DND-41 (cell line): ENCODE measurements at regions not wholly inside any gene's neighbourhood (a gene's known extent, or its start where the extent isn't known, plus 50 kb on each side); places are given as distances from the start of the nearest gene placed in this dataset.

ENCODE experiments used
- ATAC-seq: fragments of 200-7000 bp; cut with Tn5 transposase; 3 replicates; pipeline ENCODE4 v1.9.1; 2021; ENCODE audit warnings: low read depth; ENCODE audit not compliant: insufficient read depth
- DNase-seq: peaks from one replicate; pipeline ENCODE4 v3.0.0-alpha.2; 2020
- H2AFZ ChIP-seq: 2 replicates; pipeline ENCODE4 v1.6.0; 2012; ENCODE audit warnings: low read depth, low read length
- H3K27ac ChIP-seq: 2 replicates; pipeline ENCODE4 v1.5.1; 2012; ENCODE audit warnings: low read length, inconsistent platforms
- H3K27me3 ChIP-seq: fragments of 200-600 bp; sonication (generic); 2 replicates; pipeline ENCODE4 v1.6.0; 2012; ENCODE audit warnings: low read length, mild to moderate bottlenecking, inconsistent platforms; ENCODE audit not compliant: insufficient read depth, poor library complexity
- H3K36me3 ChIP-seq: 2 replicates; pipeline ENCODE4 v1.5.1; 2012; ENCODE audit warnings: low read length, inconsistent platforms; ENCODE audit not compliant: insufficient read depth
- H3K4me1 ChIP-seq: 2 replicates; pipeline ENCODE4 v1.5.1; 2012; ENCODE audit warnings: mild to moderate bottlenecking, low read length; ENCODE audit not compliant: insufficient read depth
- H3K4me2 ChIP-seq: 2 replicates; pipeline ENCODE4 v1.6.0; 2012; ENCODE audit warnings: mild to moderate bottlenecking, moderate library complexity, low read length, inconsistent platforms; ENCODE audit not compliant: insufficient read depth
- H3K4me3 ChIP-seq, 2 experiments: fragments of 200-600 bp in 1 of 2; shearing (Covaris generic) in 1 of 2; 2 replicates each; pipeline ENCODE4 v1.5.1; 2012 to 2016; ENCODE audit warnings: inconsistent platforms in 2 of 2, low read length in 2 of 2, mild to moderate bottlenecking in 2 of 2, low read depth in 1 of 2, moderate library complexity in 1 of 2
- H3K79me2 ChIP-seq: 2 replicates; pipeline ENCODE4 v1.6.0; 2012; ENCODE audit warnings: low read length, inconsistent platforms; ENCODE audit not compliant: insufficient read depth
- H3K9ac ChIP-seq: 2 replicates; pipeline ENCODE4 v1.6.0; 2012; ENCODE audit warnings: low read depth, mild to moderate bottlenecking, inconsistent platforms, low read length, moderate library complexity
- H3K9me3 ChIP-seq: 2 replicates; pipeline ENCODE4 v1.5.1; 2012; ENCODE audit warnings: low read length, moderate library complexity, mild to moderate bottlenecking, inconsistent platforms; ENCODE audit not compliant: insufficient read depth, severe bottlenecking
- H4K20me1 ChIP-seq: 2 replicates; pipeline ENCODE4 v1.6.0; 2012; ENCODE audit warnings: low read length; ENCODE audit not compliant: insufficient read depth
- CTCF ChIP-seq: IDR thresholded peaks from 2 replicates; pipeline ENCODE4 v1.5.1; 2012; ENCODE audit warnings: borderline replicate concordance, low read length, moderate library complexity, mild to moderate bottlenecking; ENCODE audit not compliant: poor library complexity, severe bottlenecking; ENCODE audit errors: extremely low read depth
- EZH2 ChIP-seq: IDR thresholded peaks from 3 replicates; pipeline ENCODE4 v1.6.1; 2012; ENCODE audit warnings: borderline replicate concordance, low read depth, mild to moderate bottlenecking, moderate library complexity, low read length, inconsistent platforms; ENCODE audit not compliant: severe bottlenecking

- no peaks in the 10 kb centered on the region for H4K20me1 ChIP-seq
- DNase-seq (no peak), ATAC-seq (no peak)
- H3K4me2 ChIP-seq = no peak overlapping the region
- no peak overlapping the region for H3K27ac ChIP-seq
- H3K4me3 ChIP-seq = no peak overlapping the region
- H3K79me2 ChIP-seq = no peaks in the 10 kb centered on the region
- no peaks in the 10 kb centered on the region for H3K27me3 ChIP-seq
- H2AFZ ChIP-seq = no peak overlapping the region
- H3K9ac ChIP-seq = no peak overlapping the region
- H3K36me3 ChIP-seq = no peaks in the 10 kb centered on the region
- H3K9me3 ChIP-seq = no peaks in the 10 kb centered on the region
- no peak for TF ChIP-seq CTCF
- no peak for TF ChIP-seq EZH2
- no peaks in the 10 kb centered on the region for H3K4me1 ChIP-seq
Observed at GRCh38 chr14:48452437-48452995, 777.1 kb upstream of the MDGA2 start.

GRCh38 chr14:48435221-48435620, 759.8 kb upstream of the MDGA2 start:
- Histone ChIP-seq H3K4me1 (no peaks in the 10 kb centered on the region), H3K4me2 (no peak overlapping the region), H3K9ac (no peak overlapping the region), H3K79me2 (no peaks in the 10 kb centered on the region), H3K36me3 (no peaks in the 10 kb centered on the region), H3K27ac (no peak overlapping the region), H3K27me3 (no peaks in the 10 kb centered on the region), H3K9me3 (no peaks in the 10 kb centered on the region), H3K4me3 (no peak overlapping the region), H2AFZ (no peak overlapping the region), H4K20me1 (no peaks in the 10 kb centered on the region)
- DNase-seq (no peak), ATAC-seq (no peak)
- TF ChIP-seq EZH2 (no peak), CTCF (no peak)

GRCh38 chr14:48430805-48431204, 755.4 kb upstream of the MDGA2 start:
- Histone ChIP-seq H3K4me1 (no peaks in the 10 kb centered on the region), H3K4me2 (no peak overlapping the region), H3K27ac (no peak overlapping the region), H4K20me1 (no peaks in the 10 kb centered on the region), H3K36me3 (no peaks in the 10 kb centered on the region), H3K27me3 (no peaks in the 10 kb centered on the region), H3K9ac (no peak overlapping the region), H3K4me3 (no peak overlapping the region), H2AFZ (no peak overlapping the region), H3K79me2 (no peaks in the 10 kb centered on the region), H3K9me3 (no peaks in the 10 kb centered on the region)
- TF ChIP-seq EZH2 (no peak), CTCF (no peak)
- ATAC-seq (no peak), DNase-seq (no peak)

- H2AFZ ChIP-seq = no peak overlapping the region
- H3K36me3 ChIP-seq = no peaks in the 10 kb centered on the region
- no peak for TF ChIP-seq EZH2
- no peak for TF ChIP-seq CTCF
- no peak overlapping the region for H3K9ac ChIP-seq
- no peak overlapping the region for H3K4me3 ChIP-seq
- H3K9me3 ChIP-seq = no peaks in the 10 kb centered on the region
- H3K27ac ChIP-seq = no peak overlapping the region
- no peaks in the 10 kb centered on the region for H3K79me2 ChIP-seq
- ATAC-seq = no peak
- no peaks in the 10 kb centered on the region for H3K4me1 ChIP-seq
- H3K27me3 ChIP-seq = no peaks in the 10 kb centered on the region
- no peak for DNase-seq
- H3K4me2 ChIP-seq = no peak overlapping the region
- H4K20me1 ChIP-seq = no peaks in the 10 kb centered on the region
Observed at GRCh38 chr14:48429512-48429911, 754.1 kb upstream of the MDGA2 start.
